Loucy (cell line): ENCODE measurements at regions not wholly inside any gene's neighbourhood (a gene's known extent, or its start where the extent isn't known, plus 50 kb on each side); places are given as distances from the start of the nearest gene placed in this dataset.
"Not testable (repeated sequence)": the region's sequence is repeated elsewhere in the genome, so short reads cannot be mapped to it uniquely, and the experiment has no call there.

Experiments
- H2AFZ ChIP-seq: fragments of 200-600 bp; sonication (generic); 2 replicates; pipeline ENCODE4 v1.6.0; 2016; ENCODE audit warnings: antibody characterized with exemption, mild to moderate bottlenecking, low read length, moderate library complexity
- H3F3A ChIP-seq: fragments of 200-600 bp; 2 replicates; pipeline ENCODE4 v1.6.0; 2016; ENCODE audit warnings: antibody characterized with exemption, low read depth, mild to moderate bottlenecking
- H3K27me3 ChIP-seq: fragments of 200-600 bp; sonication (generic); 2 replicates; pipeline ENCODE4 v1.6.1; 2014; ENCODE audit warnings: low read length, mild to moderate bottlenecking; ENCODE audit not compliant: insufficient read depth, poor library complexity, severe bottlenecking
- H3K36me3 ChIP-seq: fragments of 200-600 bp; sonication (generic); 2 replicates; pipeline ENCODE4 v1.6.1; 2016; ENCODE audit warnings: low read length; ENCODE audit not compliant: insufficient read depth
- H3K4me1 ChIP-seq: fragments of 200-600 bp; sonication (generic); 2 replicates; pipeline ENCODE4 v1.5.1; 2014; ENCODE audit warnings: low read length, mild to moderate bottlenecking; ENCODE audit not compliant: insufficient read depth, poor library complexity, severe bottlenecking
- H3K4me2 ChIP-seq: fragments of 200-600 bp; sonication (generic); 2 replicates; pipeline ENCODE4 v1.6.0; 2014; ENCODE audit warnings: antibody characterized with exemption, low read length, low read depth, mild to moderate bottlenecking; ENCODE audit not compliant: poor library complexity, severe bottlenecking
- H3K4me3 ChIP-seq: fragments of 200-600 bp; sonication (generic); 2 replicates; pipeline ENCODE4 v1.5.1; 2014; ENCODE audit warnings: low read length, mild to moderate bottlenecking, mixed read lengths; ENCODE audit not compliant: poor library complexity, severe bottlenecking
- H3K79me2 ChIP-seq: fragments of 200-600 bp; sonication (generic); 2 replicates; pipeline ENCODE4 v1.6.1; 2014; ENCODE audit warnings: low read length; ENCODE audit not compliant: insufficient read depth
- H3K9ac ChIP-seq: fragments of 200-600 bp; sonication (generic); 2 replicates; pipeline ENCODE4 v1.6.0; 2014; ENCODE audit warnings: mild to moderate bottlenecking, low read depth, low read length, moderate library complexity; ENCODE audit not compliant: poor library complexity, severe bottlenecking
- H3K9me2 ChIP-seq: fragments of 200-600 bp; sonication (generic); replicated peaks from 2 replicates; pipeline ENCODE4 v1.6.1; 2016; ENCODE audit warnings: low read depth, low read length, mixed read lengths
- H3K9me3 ChIP-seq: fragments of 200-600 bp; sonication (generic); 2 replicates; pipeline ENCODE4 v1.6.1; 2014; ENCODE audit warnings: mild to moderate bottlenecking, antibody characterized with exemption, low read length, low read depth; ENCODE audit not compliant: insufficient read depth
- H4K20me1 ChIP-seq: fragments of 200-600 bp; sonication (generic); 2 replicates; pipeline ENCODE4 v1.6.0; 2014; ENCODE audit warnings: antibody characterized with exemption, low read length, mild to moderate bottlenecking; ENCODE audit not compliant: insufficient read depth, poor library complexity, severe bottlenecking
- EZH2phosphoT487 ChIP-seq: fragments of 200-600 bp; IDR thresholded peaks from 2 replicates; pipeline ENCODE4 v1.6.1; 2018; ENCODE audit warnings: antibody characterized with exemption, mild to moderate bottlenecking, moderate library complexity, borderline replicate concordance
- TF ChIP-seq, protein P1 (sequence below): fragments of 200-600 bp; sonication (generic); conservative IDR thresholded peaks from 2 replicates; pipeline ENCODE4 v1.5.1; 2014; ENCODE audit warnings: mild to moderate bottlenecking, antibody characterized with exemption, low read length

DNA sequence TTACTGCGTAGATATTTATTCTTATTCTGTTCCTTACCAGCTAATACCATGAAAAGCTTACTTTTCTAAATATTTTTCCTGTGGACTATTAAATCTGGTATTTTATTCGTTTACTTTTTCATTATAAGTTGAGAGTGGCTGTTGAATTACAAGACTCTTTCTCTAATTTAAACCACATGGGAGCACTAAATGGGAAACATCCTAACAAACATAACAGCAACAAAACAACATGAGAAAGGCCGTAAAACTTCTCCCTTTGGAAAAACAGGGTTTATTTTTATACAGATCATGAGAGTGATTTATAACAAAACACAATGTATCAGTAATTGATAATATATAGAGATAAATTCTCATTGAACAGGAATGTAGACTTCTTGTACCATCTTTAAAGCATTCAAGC is 1592.1 kb downstream of the EFNB2 start:
- Histone ChIP-seq H2AFZ (no peak overlapping the region), H3K4me2 (no peak overlapping the region), H3K9me2 (no peaks in the 10 kb centered on the region), H4K20me1 (no peaks in the 10 kb centered on the region), H3K79me2 (no peaks in the 10 kb centered on the region), H3K4me3 (no peak overlapping the region), H3K27me3 (no peaks in the 10 kb centered on the region), H3K36me3 (no peaks in the 10 kb centered on the region), H3K9me3 (no peaks in the 10 kb centered on the region), H3F3A (no peaks in the 10 kb centered on the region), H3K4me1 (no peaks in the 10 kb centered on the region), H3K9ac (no peak overlapping the region)
- TF ChIP-seq, protein P1, sequence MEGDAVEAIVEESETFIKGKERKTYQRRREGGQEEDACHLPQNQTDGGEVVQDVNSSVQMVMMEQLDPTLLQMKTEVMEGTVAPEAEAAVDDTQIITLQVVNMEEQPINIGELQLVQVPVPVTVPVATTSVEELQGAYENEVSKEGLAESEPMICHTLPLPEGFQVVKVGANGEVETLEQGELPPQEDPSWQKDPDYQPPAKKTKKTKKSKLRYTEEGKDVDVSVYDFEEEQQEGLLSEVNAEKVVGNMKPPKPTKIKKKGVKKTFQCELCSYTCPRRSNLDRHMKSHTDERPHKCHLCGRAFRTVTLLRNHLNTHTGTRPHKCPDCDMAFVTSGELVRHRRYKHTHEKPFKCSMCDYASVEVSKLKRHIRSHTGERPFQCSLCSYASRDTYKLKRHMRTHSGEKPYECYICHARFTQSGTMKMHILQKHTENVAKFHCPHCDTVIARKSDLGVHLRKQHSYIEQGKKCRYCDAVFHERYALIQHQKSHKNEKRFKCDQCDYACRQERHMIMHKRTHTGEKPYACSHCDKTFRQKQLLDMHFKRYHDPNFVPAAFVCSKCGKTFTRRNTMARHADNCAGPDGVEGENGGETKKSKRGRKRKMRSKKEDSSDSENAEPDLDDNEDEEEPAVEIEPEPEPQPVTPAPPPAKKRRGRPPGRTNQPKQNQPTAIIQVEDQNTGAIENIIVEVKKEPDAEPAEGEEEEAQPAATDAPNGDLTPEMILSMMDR: no peak

DNA sequence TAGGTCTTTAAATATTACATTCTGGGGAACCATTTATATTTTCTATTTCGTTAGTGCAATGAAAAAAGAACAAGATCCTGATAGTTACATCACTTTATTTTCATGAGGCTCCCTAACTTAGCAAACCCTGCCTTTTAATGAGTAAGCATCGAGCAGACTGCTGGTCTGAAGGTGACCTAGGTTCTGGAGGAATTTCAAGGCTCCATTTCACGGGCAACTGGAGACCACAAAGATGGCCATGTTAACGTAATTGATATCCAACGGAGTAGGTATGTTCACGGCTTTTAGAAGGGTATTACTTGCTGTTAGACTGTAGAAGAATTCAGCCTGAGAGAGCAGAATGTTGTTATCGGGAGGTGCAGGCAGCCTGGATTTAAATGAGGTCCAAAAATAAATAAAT is 1597.6 kb downstream of the EFNB2 start:
- no peak for TF ChIP-seq EZH2phosphoT487
- TF ChIP-seq, protein P1: no peak
- Histone ChIP-seq H3K36me3 (no peaks in the 10 kb centered on the region), H3F3A (no peaks in the 10 kb centered on the region), H3K79me2 (no peaks in the 10 kb centered on the region), H4K20me1 (no peaks in the 10 kb centered on the region), H3K9me3 (no peaks in the 10 kb centered on the region), H2AFZ (no peak overlapping the region), H3K9ac (no peak overlapping the region), H3K4me3 (no peak overlapping the region), H3K9me2 (no peaks in the 10 kb centered on the region), H3K4me1 (no peaks in the 10 kb centered on the region), H3K27me3 (no peaks in the 10 kb centered on the region), H3K4me2 (no peak overlapping the region)

DNA sequence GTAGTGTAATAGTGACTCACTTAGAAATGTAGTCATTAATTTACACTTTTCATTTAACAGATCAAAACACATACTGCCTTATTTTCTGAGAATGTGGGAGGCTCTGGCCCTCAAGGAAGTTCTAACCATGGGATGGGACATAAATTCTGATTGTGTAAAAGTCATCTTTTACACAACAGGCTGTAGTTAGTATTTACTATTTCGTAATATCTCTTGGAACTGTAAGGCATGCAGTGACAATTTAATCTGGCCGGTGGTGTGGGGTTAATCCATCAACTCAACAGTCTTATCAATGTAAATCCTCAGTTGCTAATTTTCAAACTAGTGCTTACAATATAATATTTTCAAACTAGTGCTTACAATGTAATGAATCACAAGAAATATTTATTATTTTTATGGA is 1599.2 kb downstream of the EFNB2 start:
- Histone ChIP-seq H3K4me2 (no peak overlapping the region), H3K9ac (no peak overlapping the region), H3K4me3 (no peak overlapping the region), H3K27me3 (no peaks in the 10 kb centered on the region), H3K4me1 (no peaks in the 10 kb centered on the region), H2AFZ (no peak overlapping the region), H3K9me3 (no peaks in the 10 kb centered on the region), H4K20me1 (no peaks in the 10 kb centered on the region), H3K36me3 (no peaks in the 10 kb centered on the region), H3K9me2 (no peaks in the 10 kb centered on the region), H3K79me2 (no peaks in the 10 kb centered on the region), H3F3A (no peaks in the 10 kb centered on the region)
- no peak for TF ChIP-seq EZH2phosphoT487
- TF ChIP-seq, protein P1: no peak

DNA sequence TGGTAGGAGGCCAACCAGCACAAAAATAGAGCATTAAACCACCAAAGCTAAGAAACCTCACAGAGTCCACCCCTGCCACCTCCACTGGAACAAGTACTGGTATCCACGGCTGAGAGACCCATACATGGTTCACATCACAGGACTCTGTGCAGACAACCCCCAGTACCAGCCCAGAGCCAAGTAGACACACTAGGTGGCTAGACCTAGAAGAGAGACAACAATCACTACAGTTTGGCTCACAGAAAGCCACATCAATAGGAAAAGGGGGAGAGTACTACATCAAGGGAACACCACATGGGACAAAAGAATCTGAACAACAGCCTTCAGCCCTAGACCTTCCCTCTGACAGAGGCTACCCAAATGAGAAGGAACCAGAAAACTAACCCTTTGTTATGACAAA is 1614.9 kb downstream of the EFNB2 start:
- H3K4me1 ChIP-seq, H3K9ac ChIP-seq, H3F3A ChIP-seq, H3K4me3 ChIP-seq, H2AFZ ChIP-seq, H3K4me2 ChIP-seq, H3K79me2 ChIP-seq, H3K36me3 ChIP-seq, H3K27me3 ChIP-seq, H4K20me1 ChIP-seq, H3K9me2 ChIP-seq, H3K9me3 ChIP-seq: not testable (repeated sequence)
